ENCODE measurements at regions not wholly inside any gene's neighbourhood (a gene's known extent, or its start where the extent isn't known, plus 50 kb on each side); places are given as distances from the start of the nearest gene placed in this dataset.

DNA sequence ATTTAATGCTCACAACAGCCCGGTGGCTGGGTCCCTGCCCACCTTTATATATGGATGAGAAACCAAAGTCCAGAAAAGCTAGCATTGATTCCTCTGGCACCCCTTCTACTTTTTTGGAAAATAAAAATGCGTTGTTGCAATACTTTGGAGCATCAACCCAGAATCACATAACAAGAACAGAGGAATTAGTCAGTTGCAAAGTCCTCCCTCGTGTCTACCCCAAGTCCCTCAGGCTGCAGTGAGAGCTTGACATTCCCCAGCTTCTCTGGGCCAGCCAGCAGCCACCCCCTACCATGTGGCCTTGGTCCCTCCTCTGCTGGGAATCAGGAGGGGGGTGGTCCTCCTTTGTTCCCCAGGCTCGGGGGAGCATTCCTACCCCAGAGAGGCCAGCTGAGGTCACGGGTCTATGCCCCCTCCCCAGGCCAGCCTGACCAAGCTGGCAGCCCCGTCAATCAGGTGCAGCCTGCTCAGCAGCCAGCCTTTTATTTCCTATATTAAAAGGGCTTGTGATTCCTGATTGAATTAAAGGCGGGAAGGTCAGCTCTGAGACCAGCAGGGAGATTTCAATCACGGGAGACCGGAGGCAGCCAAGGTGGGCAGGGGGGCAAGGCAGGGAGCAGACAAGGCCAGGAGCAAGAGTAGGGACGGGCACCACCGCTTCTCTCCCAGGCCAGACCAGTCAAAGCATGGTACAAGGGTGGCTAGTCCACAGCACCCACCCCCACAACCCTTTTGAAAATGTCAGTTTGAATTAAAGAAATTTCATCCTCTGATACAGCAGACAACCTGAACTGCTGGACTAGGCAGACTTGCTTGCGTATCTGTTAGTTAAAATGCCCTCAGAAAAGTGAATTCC, 158.9 kb downstream of the MRPL14 start:
- TF ChIP-seq SUZ12 (IDR thresholded peaks at IDR 0.05) (no peak), HDGF (IDR thresholded peaks at IDR 0.05; ENCODE audit: borderline replicate concordance) (no peak), FOXA1 (IDR thresholded peaks at IDR 0.05) (no peak), NFRKB (IDR thresholded peaks at IDR 0.05) (no peak), BHLHE40 (IDR thresholded peaks at IDR 0.05; ENCODE audit: borderline replicate concordance) (no peak), FOXK2 (IDR thresholded peaks at IDR 0.05) (no peak), FOXM1 (IDR thresholded peaks at IDR 0.05; ENCODE audit: borderline replicate concordance) (no peak), SP1 (IDR thresholded peaks at IDR 0.05) (no peak), CTBP1 (IDR thresholded peaks at IDR 0.05; ENCODE audit: borderline replicate concordance) (no peak), LEF1 (IDR thresholded peaks at IDR 0.05; ENCODE audit: borderline replicate concordance) (no peak), ARNT (IDR thresholded peaks at IDR 0.05) (no peak)
- TF ChIP-seq, protein P1, sequence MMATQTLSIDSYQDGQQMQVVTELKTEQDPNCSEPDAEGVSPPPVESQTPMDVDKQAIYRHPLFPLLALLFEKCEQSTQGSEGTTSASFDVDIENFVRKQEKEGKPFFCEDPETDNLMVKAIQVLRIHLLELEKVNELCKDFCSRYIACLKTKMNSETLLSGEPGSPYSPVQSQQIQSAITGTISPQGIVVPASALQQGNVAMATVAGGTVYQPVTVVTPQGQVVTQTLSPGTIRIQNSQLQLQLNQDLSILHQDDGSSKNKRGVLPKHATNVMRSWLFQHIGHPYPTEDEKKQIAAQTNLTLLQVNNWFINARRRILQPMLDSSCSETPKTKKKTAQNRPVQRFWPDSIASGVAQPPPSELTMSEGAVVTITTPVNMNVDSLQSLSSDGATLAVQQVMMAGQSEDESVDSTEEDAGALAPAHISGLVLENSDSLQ (IDR thresholded peaks at IDR 0.05) = no peak
